PC-9 (cell line): ENCODE measurements at regions not wholly inside any gene's neighbourhood (a gene's known extent, or its start where the extent isn't known, plus 50 kb on each side); places are given as distances from the start of the nearest gene placed in this dataset.

Experiments
- BruUV-seq: library from RNA; stranded (reverse); fragments of 400-500 nt; replicated peaks from 2 replicates; lab custom pipeline; 2021; lab: Mats Ljungman, UMichigan
- CTCF ChIA-PET: fragments of 300-600 bp; sonication (Branson Sonifier 250); formaldehyde crosslinking; loops from one replicate; lab custom pipeline; 2022; ENCODE audit warnings: antibody characterized with exemption; lab: Charles Lee
- POLR2A ChIA-PET: fragments of 300-600 bp; sonication (Branson Sonifier 250); formaldehyde crosslinking; loops from one replicate; lab custom pipeline; 2022; ENCODE audit warnings: antibody characterized with exemption; ENCODE audit not compliant: unreplicated experiment; lab: Charles Lee
- DNase-seq, 2 experiments: peaks; one replicate each; pipeline versions ENCODE4 v3.0.0 to v3.0.0-alpha.2; 2015 to 2022; ENCODE audit warnings: mixed read lengths in 1 of 2
- H2AFZ ChIP-seq: fragments of 200-600 bp; sonication (generic); 2 replicates; pipeline ENCODE4 v1.8.1; 2017; ENCODE audit warnings: antibody characterized with exemption
- H3F3A ChIP-seq: fragments of 200-600 bp; sonication (generic); 2 replicates; pipeline ENCODE4 v1.8.1; 2017; ENCODE audit warnings: antibody characterized with exemption, mild to moderate bottlenecking, low read depth; ENCODE audit not compliant: insufficient read depth
- H3K27ac ChIP-seq: fragments of 200-600 bp; sonication (generic); 2 replicates; pipeline ENCODE4 v1.6.1; 2016; ENCODE audit warnings: mixed run types
- H3K27me3 ChIP-seq: fragments of 200-600 bp; sonication (generic); 2 replicates; pipeline ENCODE4 v1.6.1; 2016; ENCODE audit warnings: low read depth, mixed run types; ENCODE audit not compliant: insufficient read depth
- H3K36me3 ChIP-seq: fragments of 200-600 bp; sonication (generic); 2 replicates; pipeline ENCODE4 v1.6.1; 2016; ENCODE audit warnings: low read depth, mixed run types
- H3K4me1 ChIP-seq: fragments of 200-600 bp; sonication (generic); replicated peaks from 2 replicates; pipeline ENCODE4 v1.6.1; 2016; ENCODE audit warnings: mixed run types; ENCODE audit not compliant: insufficient read depth
- H3K4me2 ChIP-seq: fragments of 200-600 bp; sonication (generic); 2 replicates; pipeline ENCODE4 v1.6.1; 2017; ENCODE audit warnings: mixed run types
- H3K4me3 ChIP-seq: fragments of 200-600 bp; sonication (generic); 2 replicates; pipeline ENCODE4 v1.6.1; 2016; ENCODE audit warnings: mixed run types
- H3K79me2 ChIP-seq: fragments of 200-600 bp; sonication (generic); 2 replicates; pipeline ENCODE4 v1.6.1; 2017; ENCODE audit warnings: low read depth, mixed run types
- H3K9me2 ChIP-seq: fragments of 200-600 bp; sonication (generic); 2 replicates; pipeline ENCODE4 v1.8.1; 2017; ENCODE audit warnings: mild to moderate bottlenecking; ENCODE audit not compliant: insufficient read depth
- H3K9me3 ChIP-seq: fragments of 200-600 bp; sonication (generic); 2 replicates; pipeline ENCODE4 v1.8.1; 2016; ENCODE audit warnings: low read depth; ENCODE audit not compliant: insufficient read depth
- H4K20me1 ChIP-seq: fragments of 200-600 bp; sonication (generic); 2 replicates; pipeline ENCODE4 v1.8.1; 2017; ENCODE audit not compliant: insufficient read depth
- EZH2 ChIP-seq: fragments of 200-600 bp; sonication (generic); IDR thresholded peaks from 2 replicates; pipeline ENCODE4 v1.8.0; 2017; ENCODE audit warnings: antibody characterized with exemption, low read depth
- intact Hi-C: fragments of 100-400 bp; cut with micrococcal nuclease; formaldehyde crosslinking; loops from one replicate; pipeline ENCODE4 v1.10.0; 2022; ENCODE audit not compliant: unreplicated experiment
- TF ChIP-seq, protein P1 (sequence below): fragments of 200-600 bp; sonication (generic); conservative IDR thresholded peaks from 2 replicates; pipeline ENCODE4 v1.6.1; 2017; ENCODE audit warnings: mixed run types, antibody characterized with exemption, mild to moderate bottlenecking, moderate library complexity

- no peaks in the 10 kb centered on the region for H3K79me2 ChIP-seq
- no peaks in the 10 kb centered on the region for H3K36me3 ChIP-seq
- intact Hi-C loops: no loop called here
- DNase-seq: no peak
- no peak overlapping the region for H3K27ac ChIP-seq
- no peaks in the 10 kb centered on the region for H3K9me3 ChIP-seq
- no peak overlapping the region for H2AFZ ChIP-seq
- no peaks in the 10 kb centered on the region for H3K9me2 ChIP-seq
- H4K20me1 ChIP-seq: no peaks in the 10 kb centered on the region
- H3F3A ChIP-seq: no peaks in the 10 kb centered on the region
- no peak overlapping the region for H3K4me2 ChIP-seq
- TF ChIP-seq, protein P1, sequence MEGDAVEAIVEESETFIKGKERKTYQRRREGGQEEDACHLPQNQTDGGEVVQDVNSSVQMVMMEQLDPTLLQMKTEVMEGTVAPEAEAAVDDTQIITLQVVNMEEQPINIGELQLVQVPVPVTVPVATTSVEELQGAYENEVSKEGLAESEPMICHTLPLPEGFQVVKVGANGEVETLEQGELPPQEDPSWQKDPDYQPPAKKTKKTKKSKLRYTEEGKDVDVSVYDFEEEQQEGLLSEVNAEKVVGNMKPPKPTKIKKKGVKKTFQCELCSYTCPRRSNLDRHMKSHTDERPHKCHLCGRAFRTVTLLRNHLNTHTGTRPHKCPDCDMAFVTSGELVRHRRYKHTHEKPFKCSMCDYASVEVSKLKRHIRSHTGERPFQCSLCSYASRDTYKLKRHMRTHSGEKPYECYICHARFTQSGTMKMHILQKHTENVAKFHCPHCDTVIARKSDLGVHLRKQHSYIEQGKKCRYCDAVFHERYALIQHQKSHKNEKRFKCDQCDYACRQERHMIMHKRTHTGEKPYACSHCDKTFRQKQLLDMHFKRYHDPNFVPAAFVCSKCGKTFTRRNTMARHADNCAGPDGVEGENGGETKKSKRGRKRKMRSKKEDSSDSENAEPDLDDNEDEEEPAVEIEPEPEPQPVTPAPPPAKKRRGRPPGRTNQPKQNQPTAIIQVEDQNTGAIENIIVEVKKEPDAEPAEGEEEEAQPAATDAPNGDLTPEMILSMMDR: no peak
- no peak for TF ChIP-seq EZH2
- H3K27me3 ChIP-seq: no peaks in the 10 kb centered on the region
- no peak overlapping the region for H3K4me3 ChIP-seq
- no peaks in the 10 kb centered on the region for H3K4me1 ChIP-seq
- no TSS peak for BruUV-seq
- CTCF ChIA-PET: no interaction called here
- POLR2A ChIA-PET: no interaction called here
Observed at GRCh38 chr13:105116966-105117365, 1418.5 kb downstream of the EFNB2 start.

DNA sequence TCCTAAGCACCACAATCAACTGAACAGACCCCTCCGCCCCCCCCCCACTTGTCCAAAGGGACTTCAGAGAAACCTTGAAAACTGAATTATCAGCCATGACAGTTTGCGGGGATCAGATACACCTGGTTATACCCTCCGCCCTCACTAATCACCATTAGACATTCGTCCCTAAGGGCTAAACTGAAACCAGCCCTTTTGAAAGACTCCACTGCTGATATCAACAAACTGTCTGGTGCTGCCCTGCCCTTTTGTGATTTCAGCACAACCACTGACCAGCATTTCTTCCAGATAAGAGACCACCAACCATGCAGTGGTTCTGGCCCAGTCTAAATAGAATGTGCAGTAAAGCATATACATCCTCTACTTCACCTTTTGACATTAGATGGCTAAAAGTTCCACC lies 1422.9 kb downstream of the EFNB2 start:
- no peak overlapping the region for H2AFZ ChIP-seq
- H3F3A ChIP-seq: no peaks in the 10 kb centered on the region
- no peak overlapping the region for H3K4me3 ChIP-seq
- no peaks in the 10 kb centered on the region for H3K4me1 ChIP-seq
- H3K9me3 ChIP-seq: no peaks in the 10 kb centered on the region
- H3K79me2 ChIP-seq: no peaks in the 10 kb centered on the region
- peaks cover 5% of the 10 kb centered on the region; the same call in 1 of the 2 replicates for H3K9me2 ChIP-seq
- no TSS peak for BruUV-seq
- DNase-seq: no peak
- ChIA-PET POLR2A (no interaction called here), CTCF (no interaction called here)
- no peaks in the 10 kb centered on the region for H3K27me3 ChIP-seq
- intact Hi-C loops: no loop called here
- H3K36me3 ChIP-seq: no peaks in the 10 kb centered on the region
- TF ChIP-seq, protein P1: no peak
- no peak for TF ChIP-seq EZH2
- H3K4me2 ChIP-seq: no peak overlapping the region
- H4K20me1 ChIP-seq: no peaks in the 10 kb centered on the region
- no peak overlapping the region for H3K27ac ChIP-seq

DNA sequence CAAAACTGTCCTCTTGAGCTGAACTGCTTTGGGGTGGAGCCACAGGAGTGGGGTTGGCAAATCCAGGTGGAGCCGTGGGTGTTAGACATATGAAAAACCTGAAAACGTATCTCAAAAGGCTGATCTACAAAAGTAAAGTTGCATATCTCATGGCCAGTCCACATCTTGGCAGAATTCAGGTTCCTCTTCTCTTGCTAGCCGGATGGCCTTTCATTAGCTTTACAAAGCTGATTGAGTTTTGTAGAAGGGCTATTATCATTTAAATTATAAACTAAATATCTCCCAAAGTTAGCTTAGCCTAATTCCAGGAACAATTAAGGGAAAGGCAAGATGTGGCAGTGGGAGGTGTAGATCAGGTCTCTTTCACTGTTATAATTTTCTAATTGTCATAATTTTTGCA lies 1427.7 kb downstream of the EFNB2 start:
- no peak for TF ChIP-seq EZH2
- TF ChIP-seq, protein P1: no peak
- no peaks in the 10 kb centered on the region for H3K9me3 ChIP-seq
- intact Hi-C loops: no loop called here
- no peaks in the 10 kb centered on the region for H3K27me3 ChIP-seq
- ChIA-PET POLR2A (no interaction called here), CTCF (no interaction called here)
- no peak overlapping the region for H3K4me3 ChIP-seq
- H4K20me1 ChIP-seq: no peaks in the 10 kb centered on the region
- H3K4me2 ChIP-seq: no peak overlapping the region
- peaks cover 5% of the 10 kb centered on the region; the same call in 1 of the 2 replicates for H3K9me2 ChIP-seq
- H3K79me2 ChIP-seq: no peaks in the 10 kb centered on the region
- H3F3A ChIP-seq: no peaks in the 10 kb centered on the region
- no peaks in the 10 kb centered on the region for H3K4me1 ChIP-seq
- H3K36me3 ChIP-seq: no peaks in the 10 kb centered on the region
- no TSS peak for BruUV-seq
- no peak overlapping the region for H3K27ac ChIP-seq
- no peak overlapping the region for H2AFZ ChIP-seq
- no peak for DNase-seq
